Activated T-cell treated with anti-CD3 and anti-CD28 coated beads, Interleukin-2, amount 50 U/mL, for 48 hours (primary cell): ENCODE measurements at regions not wholly inside any gene's neighbourhood (a gene's known extent, or its start where the extent isn't known, plus 50 kb on each side); places are given as distances from the start of the nearest gene placed in this dataset.
"Not testable (repeated sequence)": the region's sequence is repeated elsewhere in the genome, so short reads cannot be mapped to it uniquely, and the experiment has no call there.

Experiments used
- DNase-seq, 2 experiments: peaks; one replicate each; pipeline ENCODE4 v3.0.0-alpha.2; 2020

GRCh38 chr3:181530584-181530983 lies 181.1 kb upstream of the SOX2 start:
- no peak for DNase-seq

- no peak for DNase-seq
These were observed 189.9 kb upstream of the SOX2 start for GRCh38 chr3:181521831-181522230.

- no peak for DNase-seq
These were observed 193.5 kb upstream of the SOX2 start for GRCh38 chr3:181518222-181518621.

GRCh38 chr3:181512787-181513186 lies 198.9 kb upstream of the SOX2 start:
- no peak for DNase-seq

DNA sequence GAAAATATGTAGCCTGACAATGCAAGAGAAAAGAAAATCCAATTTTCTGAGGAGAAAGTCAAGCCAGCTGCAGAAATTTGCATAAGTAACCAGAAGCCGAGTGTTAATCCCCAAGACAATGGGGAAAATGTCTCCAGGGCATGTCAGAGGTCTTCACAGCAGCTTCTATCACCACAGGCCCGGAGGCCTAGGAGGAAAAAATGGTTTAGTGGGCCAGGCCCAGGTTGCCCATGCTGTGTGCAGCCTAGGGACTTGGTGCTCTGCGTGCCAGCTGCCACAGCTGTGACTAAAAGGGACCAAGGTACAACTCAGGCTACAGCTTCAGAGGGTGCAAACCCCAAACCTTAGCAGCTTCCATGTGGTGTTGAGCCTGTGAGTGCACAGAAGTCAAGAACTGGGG lies 201.2 kb upstream of the SOX2 start:
- no peak for DNase-seq

DNA sequence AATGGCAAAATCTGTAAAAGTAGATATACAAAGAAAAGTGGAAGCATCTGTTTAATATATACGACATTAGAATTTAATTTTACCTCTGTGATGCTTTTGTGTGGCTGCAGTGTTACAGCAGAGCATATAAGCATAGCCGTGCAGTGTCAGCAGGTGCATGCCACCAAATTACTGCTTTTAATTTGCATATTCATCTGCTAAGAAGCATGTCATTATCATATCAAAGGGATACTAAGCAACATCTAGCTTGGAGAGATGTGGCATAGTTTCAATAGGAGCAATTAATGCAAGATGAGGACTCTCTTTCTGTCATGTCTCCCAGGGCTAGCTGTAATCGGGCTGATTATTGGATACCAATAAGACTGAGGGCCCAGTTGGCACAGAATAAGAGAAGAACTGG lies 214.4 kb upstream of the SOX2 start:
- no peak for DNase-seq

DNA sequence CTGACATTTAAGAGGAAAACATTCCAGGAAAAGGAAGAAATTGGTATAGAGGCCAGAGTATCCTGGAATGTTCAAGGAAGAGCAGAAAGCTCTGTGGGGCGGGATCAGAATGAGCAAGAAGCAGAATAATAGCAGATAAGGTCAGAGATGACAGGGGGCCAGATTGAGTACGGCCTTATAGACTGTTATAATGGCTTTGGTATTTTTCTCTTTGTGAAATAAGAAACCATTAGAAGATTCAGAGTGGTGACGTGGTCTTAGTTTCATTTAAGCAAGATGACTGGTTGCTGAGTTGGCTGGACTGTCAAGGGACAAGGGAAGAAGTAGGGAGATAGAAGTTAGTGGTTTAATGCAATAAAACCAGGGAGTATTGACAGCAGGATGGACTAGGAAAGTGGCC lies 218.3 kb upstream of the SOX2 start:
- DNase-seq = no peak

DNA sequence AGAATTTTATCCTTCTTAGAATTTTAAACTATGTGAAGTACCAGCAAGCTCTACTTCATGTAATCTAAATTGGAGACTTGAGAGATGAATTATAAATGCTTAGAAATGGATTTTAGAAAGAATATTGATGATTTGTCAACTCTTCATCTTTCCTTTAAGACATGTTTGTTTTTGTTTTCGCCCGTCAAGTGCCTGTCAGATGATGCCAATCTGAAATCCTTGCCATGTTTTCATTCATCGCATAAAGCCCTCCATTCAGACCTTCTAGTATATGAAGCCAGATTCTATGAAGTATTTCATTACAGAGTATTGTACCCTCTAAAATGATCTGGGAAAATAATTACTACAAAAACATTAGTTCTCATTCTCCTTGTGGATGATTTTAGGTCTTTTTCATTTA lies 223.2 kb upstream of the SOX2 start:
- no peak for DNase-seq

DNA sequence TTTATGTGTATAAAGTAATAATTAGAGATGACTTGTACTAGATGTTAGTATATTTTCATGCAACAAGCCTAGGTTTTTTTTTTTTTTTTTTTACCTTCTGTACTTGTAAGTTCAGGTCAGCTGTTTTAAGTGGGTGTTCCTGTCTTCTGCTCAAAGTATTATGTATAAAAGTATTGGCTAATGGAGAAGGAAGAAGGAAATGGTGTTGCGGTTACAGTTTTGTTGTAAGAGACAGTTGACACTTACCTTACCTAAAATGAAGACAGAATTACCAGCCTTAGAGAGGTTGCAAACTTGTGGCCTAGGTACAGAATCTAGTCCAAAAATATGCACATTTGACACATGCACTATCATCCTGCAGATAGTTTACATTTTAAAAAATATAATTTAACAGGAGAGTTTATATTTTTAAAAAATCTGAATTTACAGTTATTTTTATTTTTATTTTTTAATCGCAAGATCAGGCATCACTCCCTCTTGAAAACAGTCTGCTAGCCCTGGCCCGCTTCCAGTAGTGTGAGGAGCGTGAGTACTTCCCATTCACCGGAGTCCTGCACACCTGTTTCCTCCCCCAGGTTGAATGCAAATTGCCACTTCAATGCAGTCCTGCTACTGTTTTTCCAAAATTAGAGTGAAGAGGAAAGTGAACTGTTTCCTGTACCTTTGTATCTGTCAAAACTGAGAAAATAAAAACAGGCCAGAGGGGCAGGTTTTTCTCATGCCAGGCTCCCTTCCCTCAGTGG lies 224.3 kb upstream of the SOX2 start:
- no peak for DNase-seq

- DNase-seq = no peak
These were observed 225.4 kb upstream of the SOX2 start for GRCh38 chr3:181486141-181486885.

DNA sequence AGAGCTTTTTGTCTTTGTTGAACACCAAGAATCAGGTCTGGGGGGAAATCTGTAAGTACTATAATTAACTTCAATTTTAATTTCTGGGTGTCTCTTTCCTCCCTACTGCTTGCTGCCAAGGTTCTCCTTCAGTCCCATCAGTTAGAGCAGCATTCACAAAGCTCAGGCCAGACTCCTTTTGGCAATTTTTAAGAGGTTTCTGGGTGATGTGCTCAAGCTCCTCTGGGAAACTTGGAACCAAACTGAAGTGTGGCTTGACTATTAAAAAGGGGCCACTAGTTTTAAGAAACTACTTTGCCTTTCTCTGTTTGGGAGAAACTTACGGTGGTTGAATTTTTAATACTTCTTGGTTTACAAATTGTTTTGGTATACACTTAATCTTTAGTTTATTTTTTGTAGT lies 227.7 kb upstream of the SOX2 start:
- DNase-seq = no peak

DNA sequence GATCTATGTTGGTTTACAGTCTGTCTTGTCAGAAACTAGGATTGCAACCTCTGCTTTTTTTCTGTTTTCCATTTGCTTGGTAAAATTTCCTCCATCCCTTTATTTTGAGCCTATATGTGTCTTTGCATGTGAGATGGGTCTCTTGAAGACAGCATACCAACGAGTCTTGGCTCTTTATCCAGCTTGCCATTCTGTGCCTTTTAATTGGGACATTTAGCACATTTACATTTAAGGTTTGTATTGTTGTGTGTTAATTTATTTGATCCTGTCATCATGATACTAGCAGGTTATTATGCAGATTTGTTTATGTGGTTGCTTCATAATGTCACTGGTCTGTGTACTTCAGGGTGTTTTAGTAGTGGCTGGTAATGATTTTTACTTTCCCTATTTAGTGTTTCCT lies 236.6 kb upstream of the SOX2 start:
- not testable (repeated sequence) for DNase-seq

DNA sequence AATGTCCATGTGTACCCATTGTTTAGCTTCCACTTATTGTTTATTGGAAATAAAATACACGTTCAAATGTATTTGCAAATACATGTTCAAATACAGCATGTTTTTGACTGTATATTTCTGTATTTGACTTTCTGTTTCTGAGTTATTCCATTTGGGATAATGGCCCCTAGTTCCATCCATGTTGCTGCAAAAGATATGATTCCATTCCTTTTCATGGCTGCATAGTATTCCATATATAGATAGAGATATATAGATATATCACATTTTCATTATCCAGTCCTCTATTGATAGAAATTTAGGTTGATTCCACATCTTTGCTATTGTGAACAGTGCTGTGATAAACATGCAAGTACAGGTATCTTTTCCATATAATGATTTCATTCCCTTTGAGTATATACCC lies 241.4 kb upstream of the SOX2 start:
- DNase-seq = no peak

DNA sequence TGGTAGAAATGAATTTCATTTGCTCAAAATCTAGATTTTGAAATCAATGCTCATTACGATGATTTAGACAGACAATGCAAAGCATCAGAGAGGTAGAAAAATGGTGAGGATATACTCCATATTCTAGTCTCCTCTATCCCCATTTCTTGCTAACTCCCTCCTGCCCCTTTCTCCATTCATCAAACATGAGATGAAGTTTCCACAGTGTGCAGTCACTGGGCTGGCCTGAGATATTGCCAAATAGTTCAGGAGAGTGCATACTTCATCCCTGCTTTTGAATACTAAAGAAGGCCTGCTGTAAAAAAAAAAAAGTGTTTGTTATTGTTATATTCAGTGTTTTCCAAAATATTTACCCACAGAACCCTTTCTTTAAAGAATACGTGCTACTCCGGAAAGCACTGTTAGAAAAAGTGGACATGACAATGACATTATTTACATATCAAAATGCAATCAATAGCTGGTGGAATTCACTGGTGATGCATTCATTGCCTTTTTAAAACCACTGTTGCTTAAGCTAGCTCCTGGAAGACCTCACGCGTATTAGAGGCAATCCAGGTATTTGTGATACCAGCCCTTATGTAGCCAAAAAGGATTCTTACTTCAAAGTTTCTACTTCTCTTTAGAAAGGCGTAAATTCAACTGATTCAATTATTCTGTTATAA lies 247.6 kb upstream of the SOX2 start:
- DNase-seq = no peak

DNA sequence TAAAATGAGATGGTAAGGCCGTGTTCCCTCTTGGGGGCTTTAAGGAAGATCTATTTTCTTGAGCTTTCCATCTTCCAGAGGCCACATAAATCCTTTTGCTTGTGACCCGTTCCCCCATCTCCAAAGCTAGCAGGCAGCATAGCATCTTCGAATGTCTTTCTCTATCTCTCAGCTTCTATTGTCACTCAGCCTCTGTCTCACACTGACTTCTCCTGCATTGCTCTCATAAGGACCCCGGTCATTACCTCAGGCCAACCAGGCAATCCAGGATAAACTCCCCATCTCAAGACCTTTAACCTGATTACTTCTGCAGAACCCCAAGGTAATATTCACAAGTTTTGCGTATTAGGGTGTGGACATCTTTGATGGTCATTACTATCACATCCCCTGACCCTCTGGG lies 250.3 kb upstream of the SOX2 start:
- DNase-seq = no peak

- no peak for DNase-seq
These were observed 252.2 kb upstream of the SOX2 start for GRCh38 chr3:181459516-181459915.

- no peak for DNase-seq
These were observed 252.9 kb upstream of the SOX2 start for GRCh38 chr3:181458857-181459256.

DNA sequence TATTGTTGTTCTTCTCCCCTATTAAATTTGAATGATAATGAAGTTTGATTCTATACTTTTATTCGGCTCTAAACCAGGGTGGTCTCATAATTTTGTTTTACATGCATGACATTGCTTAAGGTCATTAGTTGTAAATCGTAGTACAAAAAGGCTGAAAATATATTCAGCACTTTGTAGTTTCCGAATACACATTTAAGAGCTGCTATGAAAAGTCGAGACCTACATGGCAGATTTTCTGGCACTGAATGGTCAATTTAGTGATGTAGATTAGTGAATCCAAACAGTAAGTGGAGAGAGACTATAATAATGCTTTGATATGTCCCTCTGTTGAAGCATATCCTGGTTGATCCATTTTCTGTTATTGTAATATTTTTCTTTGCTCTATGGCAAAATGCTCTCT lies 254.0 kb upstream of the SOX2 start:
- DNase-seq = no peak

DNA sequence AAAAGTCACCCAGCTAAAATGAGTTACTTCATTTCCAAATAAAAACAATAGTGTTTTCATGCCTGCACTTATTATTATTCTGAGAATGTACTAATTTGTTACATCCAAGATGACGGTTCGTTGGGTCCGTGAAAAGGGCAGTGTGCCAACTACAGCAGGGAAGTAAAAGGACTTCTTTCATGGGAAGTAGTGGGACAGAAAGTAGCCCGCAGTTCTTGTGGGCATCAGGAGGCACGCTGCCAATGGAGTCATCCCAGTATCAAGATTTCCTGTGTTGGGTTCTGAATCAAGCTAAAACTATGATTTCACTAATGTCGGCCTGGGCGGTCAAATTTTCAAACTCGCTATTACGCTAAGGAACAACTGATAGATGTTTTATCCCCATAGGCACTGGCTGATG lies 254.5 kb upstream of the SOX2 start:
- DNase-seq = no peak

GRCh38 chr3:181455276-181455675 lies 256.4 kb upstream of the SOX2 start:
- no peak for DNase-seq

GRCh38 chr3:181454451-181455027 lies 257.2 kb upstream of the SOX2 start:
- no peak for DNase-seq

- DNase-seq = no peak
These were observed 265.0 kb upstream of the SOX2 start for GRCh38 chr3:181446741-181447140.

- DNase-seq = no peak
These were observed 269.7 kb upstream of the SOX2 start for GRCh38 chr3:181442066-181442465.

GRCh38 chr3:181432992-181433391 lies 278.7 kb upstream of the SOX2 start:
- DNase-seq = no peak
